ENCODE measurements at regions not wholly inside any gene's neighbourhood (a gene's known extent, or its start where the extent isn't known, plus 50 kb on each side); places are given as distances from the start of the nearest gene placed in this dataset.
"Not testable (repeated sequence)": the region's sequence is repeated elsewhere in the genome, so short reads cannot be mapped to it uniquely, and the experiment has no call there.

- Mint-ChIP-seq H3K36me3 (no peaks in the 10 kb centered on the region), H3K9me3 (peaks cover 2% of the 10 kb centered on the region), H3K27me3 (no peaks in the 10 kb centered on the region), H3K27ac (no peak overlapping the region), H3K4me3 (no peak overlapping the region), H3K4me1 (no peaks in the 10 kb centered on the region)
- no peak for DNase-seq
- POLR2A ChIA-PET: no interaction called here
- no peak for ATAC-seq (ENCODE audit: low read depth)
Observed at GRCh38 chr11:91305402-91305801, 919.2 kb upstream of the FAT3 start.

- POLR2A ChIA-PET: no interaction called here
- ATAC-seq (ENCODE audit: low read depth) (no peak), DNase-seq (no peak)
- Mint-ChIP-seq H3K4me1 (no peaks in the 10 kb centered on the region), H3K36me3 (no peaks in the 10 kb centered on the region), H3K27ac (no peak overlapping the region), H3K4me3 (no peak overlapping the region), H3K27me3 (no peaks in the 10 kb centered on the region), H3K9me3 (no peaks in the 10 kb centered on the region)
Observed at GRCh38 chr11:91303749-91304148, 920.9 kb upstream of the FAT3 start.

- POLR2A ChIA-PET: no interaction called here
- Mint-ChIP-seq H3K27me3 (no peaks in the 10 kb centered on the region), H3K4me3 (no peak overlapping the region), H3K4me1 (no peaks in the 10 kb centered on the region), H3K9me3 (no peaks in the 10 kb centered on the region), H3K36me3 (no peaks in the 10 kb centered on the region), H3K27ac (no peak overlapping the region)
- ATAC-seq (ENCODE audit: low read depth) (no peak), DNase-seq (no peak)
Observed at GRCh38 chr11:91299980-91300379, 924.6 kb upstream of the FAT3 start.

DNA sequence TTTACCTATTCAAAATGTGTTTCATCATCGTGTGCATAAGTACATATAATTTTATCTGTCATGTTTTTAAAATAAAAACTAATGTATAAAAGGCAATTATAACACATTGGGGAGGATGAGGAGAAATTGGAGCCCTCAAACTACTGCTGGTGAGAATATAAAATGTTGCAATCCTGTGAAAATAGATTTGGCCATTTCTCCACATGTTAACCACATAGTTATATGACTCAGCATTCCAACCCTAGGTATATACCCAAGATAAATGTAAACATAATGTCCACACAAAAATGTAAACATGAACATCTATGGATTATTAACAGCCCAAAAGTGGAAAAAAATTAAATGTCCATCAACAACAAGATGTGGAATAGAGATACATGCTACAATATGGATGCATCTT is 928.0 kb upstream of the FAT3 start:
- Mint-ChIP-seq H3K4me1 (no peaks in the 10 kb centered on the region), H3K36me3 (no peaks in the 10 kb centered on the region), H3K9me3 (no peaks in the 10 kb centered on the region), H3K27me3 (no peaks in the 10 kb centered on the region), H3K27ac (no peak overlapping the region), H3K4me3 (no peak overlapping the region)
- POLR2A ChIA-PET: no interaction called here
- DNase-seq: no peak
- no peak for ATAC-seq (ENCODE audit: low read depth)

DNA sequence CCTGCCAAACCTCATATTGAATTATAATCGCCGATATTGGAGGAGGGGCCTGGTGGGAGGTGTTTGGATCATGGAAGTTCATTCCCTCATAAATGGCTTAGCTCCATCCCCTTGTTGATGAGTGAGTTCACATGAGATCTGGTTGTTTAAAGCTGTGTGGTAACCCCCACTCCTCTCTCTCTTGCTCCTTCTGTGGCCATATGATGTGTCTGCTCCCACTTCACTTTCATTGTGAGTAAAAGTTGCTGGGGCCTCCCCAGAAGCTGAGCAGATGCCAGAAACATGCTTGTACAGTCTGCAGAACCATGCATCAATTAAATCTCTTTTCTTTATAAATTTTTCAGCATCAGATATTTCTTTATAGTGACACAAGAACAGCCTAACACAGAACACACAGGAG is 929.0 kb upstream of the FAT3 start:
- H3K9me3 Mint-ChIP-seq: no peaks in the 10 kb centered on the region
- DNase-seq (no peak), ATAC-seq (ENCODE audit: low read depth) (no peak)
- no peaks in the 10 kb centered on the region for H3K27me3 Mint-ChIP-seq
- no peaks in the 10 kb centered on the region for H3K4me1 Mint-ChIP-seq
- H3K4me3 Mint-ChIP-seq: no peak overlapping the region
- no peak overlapping the region for H3K27ac Mint-ChIP-seq
- POLR2A ChIA-PET: no interaction called here
- no peaks in the 10 kb centered on the region for H3K36me3 Mint-ChIP-seq

DNA sequence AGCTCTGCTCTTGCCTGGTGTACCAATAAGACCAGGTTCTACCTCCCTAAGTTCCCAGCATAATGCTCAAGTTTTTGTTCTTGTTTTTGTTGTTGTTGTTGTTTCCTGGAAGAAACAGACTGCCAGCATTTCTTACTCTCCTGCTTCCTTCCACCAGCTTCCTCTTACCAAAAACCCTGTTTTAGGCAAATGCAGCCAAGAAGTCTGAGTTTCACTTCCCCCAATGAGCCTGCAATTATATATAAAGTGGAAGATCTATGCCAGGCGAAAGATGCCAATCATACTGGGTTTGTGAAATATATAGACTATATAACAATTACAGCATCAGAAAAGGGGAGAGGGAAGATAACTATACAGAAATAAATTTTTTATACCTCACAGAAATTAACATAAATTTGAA is 931.5 kb upstream of the FAT3 start:
- no peaks in the 10 kb centered on the region for H3K4me1 Mint-ChIP-seq
- POLR2A ChIA-PET: no interaction called here
- no peak overlapping the region for H3K4me3 Mint-ChIP-seq
- H3K9me3 Mint-ChIP-seq: no peaks in the 10 kb centered on the region
- H3K27me3 Mint-ChIP-seq: no peaks in the 10 kb centered on the region
- H3K27ac Mint-ChIP-seq: no peak overlapping the region
- no peak for DNase-seq
- H3K36me3 Mint-ChIP-seq: no peaks in the 10 kb centered on the region
- ATAC-seq (ENCODE audit: low read depth): no peak

DNA sequence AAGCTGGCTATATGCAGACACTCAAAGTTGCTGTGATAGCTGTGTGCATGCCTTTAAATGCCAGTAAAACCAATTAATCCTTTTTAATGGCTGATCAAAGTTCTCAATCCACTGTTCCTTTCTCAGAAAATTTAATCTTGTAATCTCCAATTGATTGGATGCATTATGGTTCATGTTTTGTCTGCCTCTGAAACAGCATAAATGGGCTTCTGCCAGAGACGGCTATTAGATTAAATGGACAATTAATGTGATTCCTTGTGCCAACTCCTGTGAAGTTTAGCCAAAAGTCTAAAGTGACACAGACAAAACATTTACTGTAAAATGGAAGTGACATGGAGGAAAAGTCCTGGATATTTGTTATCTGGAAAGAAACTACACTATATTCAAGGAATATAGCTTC is 952.5 kb upstream of the FAT3 start:
- H3K4me3 Mint-ChIP-seq: no peak overlapping the region
- POLR2A ChIA-PET: no interaction called here
- H3K36me3 Mint-ChIP-seq: no peaks in the 10 kb centered on the region
- DNase-seq (no peak), ATAC-seq (ENCODE audit: low read depth) (no peak)
- no peaks in the 10 kb centered on the region for H3K27me3 Mint-ChIP-seq
- H3K4me1 Mint-ChIP-seq: no peaks in the 10 kb centered on the region
- H3K27ac Mint-ChIP-seq: no peak overlapping the region
- no peaks in the 10 kb centered on the region for H3K9me3 Mint-ChIP-seq

DNA sequence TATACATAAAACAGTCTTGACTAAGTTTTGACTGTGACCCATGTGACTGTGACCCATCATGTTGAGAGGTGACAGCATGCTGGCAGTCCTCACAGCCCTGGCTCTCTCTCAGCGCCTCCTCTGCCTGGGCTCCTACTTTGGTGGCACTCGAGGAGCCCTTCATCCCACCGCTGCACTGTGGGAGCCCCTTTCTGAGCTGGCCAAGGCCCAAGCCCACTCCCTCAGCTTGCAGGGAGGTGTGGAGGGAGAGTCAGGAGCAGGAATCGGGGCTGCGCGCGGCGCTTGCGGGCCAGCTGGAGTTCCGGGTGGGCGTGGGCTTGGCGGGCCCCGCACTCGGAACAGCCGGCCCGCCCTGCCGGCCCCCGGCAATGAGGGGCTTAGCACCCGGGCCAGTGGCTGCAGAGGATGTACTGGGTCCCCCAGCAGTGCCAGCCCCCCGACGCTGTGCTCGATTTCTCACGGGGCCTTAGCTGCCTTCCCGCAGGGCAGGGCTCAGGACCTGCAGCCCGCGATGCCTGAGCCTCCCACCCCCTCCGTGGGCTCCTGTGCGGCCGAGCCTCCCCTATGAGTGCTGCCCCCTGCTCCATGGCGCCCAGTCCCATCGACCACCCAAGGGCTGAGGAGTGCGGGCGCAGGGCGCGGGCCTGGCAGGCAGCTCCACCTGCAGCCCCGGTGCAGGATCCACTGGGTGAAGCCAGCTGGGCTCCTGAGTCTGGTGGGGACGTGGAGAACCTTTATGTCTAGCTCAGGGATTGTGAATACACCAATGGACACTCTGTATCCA is 955.9 kb upstream of the FAT3 start:
- H3K27me3 Mint-ChIP-seq; H3K36me3 Mint-ChIP-seq; H3K4me3 Mint-ChIP-seq; ATAC-seq (ENCODE audit: low read depth); DNase-seq; POLR2A ChIA-PET; H3K9me3 Mint-ChIP-seq; H3K4me1 Mint-ChIP-seq; H3K27ac Mint-ChIP-seq: not testable (repeated sequence)

DNA sequence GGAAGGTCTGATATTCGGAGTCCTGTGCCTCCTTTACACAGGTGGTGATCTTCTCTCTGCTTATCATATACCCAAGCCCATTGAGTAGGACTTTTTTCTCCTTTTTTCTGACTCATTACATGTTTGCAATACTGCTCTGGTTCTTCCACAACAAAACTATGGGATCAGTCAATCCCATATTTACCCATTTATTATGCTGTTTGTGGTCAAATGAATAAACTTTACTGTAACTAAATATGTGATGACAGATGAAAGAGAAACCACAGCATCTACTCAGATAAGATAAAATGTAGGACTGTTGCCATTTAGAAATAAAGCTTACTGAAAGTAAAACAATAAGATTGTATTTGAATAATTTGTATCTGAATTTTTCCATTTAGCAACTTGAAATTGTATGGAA is 958.7 kb upstream of the FAT3 start:
- DNase-seq (no peak), ATAC-seq (ENCODE audit: low read depth) (no peak)
- H3K27ac Mint-ChIP-seq: no peak overlapping the region
- POLR2A ChIA-PET: no interaction called here
- no peaks in the 10 kb centered on the region for H3K27me3 Mint-ChIP-seq
- H3K4me1 Mint-ChIP-seq: no peaks in the 10 kb centered on the region
- no peaks in the 10 kb centered on the region for H3K36me3 Mint-ChIP-seq
- H3K9me3 Mint-ChIP-seq: peaks cover 1% of the 10 kb centered on the region
- H3K4me3 Mint-ChIP-seq: no peak overlapping the region

- no peak overlapping the region for H3K4me3 Mint-ChIP-seq
- H3K36me3 Mint-ChIP-seq: no peaks in the 10 kb centered on the region
- no peaks in the 10 kb centered on the region for H3K4me1 Mint-ChIP-seq
- DNase-seq: no peak
- H3K9me3 Mint-ChIP-seq: peaks cover 1% of the 10 kb centered on the region
- no peaks in the 10 kb centered on the region for H3K27me3 Mint-ChIP-seq
- H3K27ac Mint-ChIP-seq: no peak overlapping the region
- ATAC-seq (ENCODE audit: low read depth): no peak
- POLR2A ChIA-PET: no interaction called here
Observed at GRCh38 chr11:91264481-91264880, 960.1 kb upstream of the FAT3 start.

DNA sequence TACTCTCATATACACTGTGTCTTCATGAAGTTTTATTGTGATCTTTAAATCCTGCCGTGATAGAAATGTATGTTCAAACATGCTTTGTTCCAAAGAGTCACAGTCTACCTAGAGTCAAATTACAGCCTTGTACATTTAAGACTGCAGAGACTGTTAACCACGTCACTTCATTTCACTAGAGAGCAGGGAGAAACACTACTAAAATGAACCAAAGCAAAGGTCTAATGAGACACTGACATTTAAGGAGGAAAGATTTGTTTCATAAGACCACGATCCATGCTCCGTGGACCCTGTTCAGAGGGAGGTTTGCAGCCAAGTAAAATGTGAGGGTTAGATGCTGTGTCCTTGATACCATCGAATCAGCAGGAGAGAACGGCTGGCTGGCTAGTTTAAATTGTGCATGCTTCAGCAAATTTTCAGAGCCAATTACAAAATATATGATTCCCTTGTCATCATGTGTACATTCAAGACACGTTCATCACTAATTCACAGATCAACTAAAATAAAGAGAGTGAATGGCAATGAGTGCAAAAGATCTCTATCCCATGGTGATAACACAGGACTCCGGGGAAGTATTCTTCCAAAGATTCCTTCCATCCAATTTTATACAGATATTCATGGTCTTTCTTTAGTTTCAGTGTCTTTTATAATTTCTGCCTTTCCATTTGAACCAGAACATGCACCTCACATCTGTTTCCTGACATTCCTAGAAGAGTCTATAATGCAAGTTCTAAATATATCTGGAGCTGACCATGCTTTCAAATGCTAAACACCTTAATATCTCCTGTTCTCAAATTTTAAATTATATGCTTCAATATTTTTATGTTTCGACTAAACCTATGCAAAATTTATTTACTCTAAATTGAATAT is 960.9 kb upstream of the FAT3 start:
- H3K4me3 Mint-ChIP-seq: no peak overlapping the region
- no peaks in the 10 kb centered on the region for H3K27me3 Mint-ChIP-seq
- peaks cover 1% of the 10 kb centered on the region for H3K9me3 Mint-ChIP-seq
- H3K36me3 Mint-ChIP-seq: no peaks in the 10 kb centered on the region
- H3K4me1 Mint-ChIP-seq: no peaks in the 10 kb centered on the region
- POLR2A ChIA-PET: no interaction called here
- H3K27ac Mint-ChIP-seq: no peak overlapping the region
- ATAC-seq (ENCODE audit: low read depth): no peak
- no peak for DNase-seq

DNA sequence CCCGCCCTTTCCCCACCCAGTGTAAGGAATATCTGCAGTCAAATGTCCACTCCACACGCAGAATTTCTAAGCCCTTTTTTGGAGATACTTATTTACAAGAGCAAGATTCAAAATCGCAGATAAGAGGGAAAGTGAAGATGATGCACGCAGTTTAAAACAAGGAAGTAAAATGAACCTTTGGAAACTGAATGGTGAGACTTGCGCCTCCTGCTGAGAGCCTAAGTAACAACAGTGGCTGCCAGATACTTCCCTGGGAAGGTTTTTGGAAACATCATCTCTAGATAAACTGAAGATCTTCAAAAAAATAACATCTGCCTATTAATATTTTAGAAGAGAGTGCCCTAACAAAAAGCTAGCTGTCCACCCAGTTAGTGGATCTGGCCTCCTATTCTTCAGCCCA is 963.1 kb upstream of the FAT3 start:
- no peak for ATAC-seq (ENCODE audit: low read depth)

DNA sequence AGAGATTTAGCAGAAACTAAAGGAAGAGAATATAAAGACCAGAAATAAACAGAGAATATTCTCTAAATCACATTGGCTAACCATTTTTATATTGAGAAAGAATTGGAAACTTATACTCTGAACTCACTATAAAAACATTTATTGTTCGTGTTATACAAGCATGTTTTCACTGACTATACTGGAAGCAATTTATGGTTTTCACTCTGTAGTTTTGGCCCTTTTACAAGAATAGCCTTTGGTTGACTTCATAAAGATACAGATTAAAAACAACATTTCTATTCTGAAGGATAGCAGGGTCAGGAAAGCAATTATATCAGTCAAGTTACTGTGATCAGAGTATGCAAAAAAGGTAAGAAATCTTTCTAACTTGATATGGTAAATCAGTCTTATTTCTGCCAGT is 965.7 kb upstream of the FAT3 start:
- H3K27ac Mint-ChIP-seq: no peak overlapping the region
- POLR2A ChIA-PET: no interaction called here
- no peaks in the 10 kb centered on the region for H3K9me3 Mint-ChIP-seq
- H3K36me3 Mint-ChIP-seq: no peaks in the 10 kb centered on the region
- DNase-seq (no peak), ATAC-seq (ENCODE audit: low read depth) (no peak)
- H3K4me1 Mint-ChIP-seq: no peaks in the 10 kb centered on the region
- no peaks in the 10 kb centered on the region for H3K27me3 Mint-ChIP-seq
- H3K4me3 Mint-ChIP-seq: no peak overlapping the region

More for the DNA sequence above, 963.1 kb upstream of the FAT3 start:
- Mint-ChIP-seq H3K27me3 (no peaks in the 10 kb centered on the region), H3K27ac (no peak overlapping the region), H3K4me3 (no peak overlapping the region), H3K36me3 (no peaks in the 10 kb centered on the region), H3K9me3 (no peaks in the 10 kb centered on the region), H3K4me1 (no peaks in the 10 kb centered on the region)
- POLR2A ChIA-PET: no interaction called here
- DNase-seq: no peak

DNA sequence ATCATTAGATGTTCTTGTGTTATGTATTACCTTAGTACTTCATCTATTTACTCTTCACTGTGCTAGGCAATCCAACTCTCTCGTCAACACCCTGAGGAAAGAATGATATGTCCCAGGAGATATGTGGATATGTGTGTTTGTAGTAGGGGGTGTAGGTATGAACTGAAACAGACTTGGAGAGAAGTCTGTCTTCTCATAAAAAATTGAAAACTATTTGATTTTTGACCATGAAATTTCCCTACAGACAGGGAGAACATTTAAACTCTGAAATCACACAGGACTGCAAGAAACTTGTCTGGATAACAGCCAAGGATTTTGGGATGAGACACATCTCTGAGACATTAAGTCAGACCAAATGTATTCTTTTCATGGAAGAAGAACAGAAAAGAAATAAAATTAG is 967.0 kb upstream of the FAT3 start:
- Mint-ChIP-seq H3K9me3 (no peaks in the 10 kb centered on the region), H3K36me3 (no peaks in the 10 kb centered on the region), H3K4me3 (no peak overlapping the region), H3K27ac (no peak overlapping the region), H3K4me1 (no peaks in the 10 kb centered on the region), H3K27me3 (no peaks in the 10 kb centered on the region)
- ATAC-seq (ENCODE audit: low read depth) (no peak), DNase-seq (no peak)
- POLR2A ChIA-PET: no interaction called here

Measured in activated naive CD8-positive, alpha-beta T cell treated with anti-CD3 and anti-CD28 coated beads, Interleukin-2, amount 10 ng/mL, durations not matched to agents 7 days and 5 days (primary cell).